ENCODE measurements at regions not wholly inside any gene's neighbourhood (a gene's known extent, or its start where the extent isn't known, plus 50 kb on each side); places are given as distances from the start of the nearest gene placed in this dataset.

DNA sequence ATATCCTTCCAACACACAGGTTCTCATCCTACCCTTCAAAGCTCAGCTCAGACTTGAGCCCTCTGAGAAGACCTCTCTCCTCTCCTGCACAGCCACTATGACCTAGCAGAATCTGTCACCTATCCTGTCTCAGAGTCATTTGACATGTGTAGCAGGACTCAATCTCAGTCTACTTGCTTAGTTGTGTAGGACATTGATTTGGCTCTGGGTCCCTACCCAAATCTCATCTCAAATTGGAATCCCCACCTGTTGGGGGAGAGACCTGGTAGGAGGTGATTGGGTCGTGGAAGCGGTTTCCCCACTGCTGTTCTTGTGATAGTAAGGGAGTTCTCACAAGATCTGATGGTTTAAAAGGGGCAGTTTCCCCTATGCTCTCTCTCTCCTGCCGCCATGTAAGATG is 297.9 kb downstream of the CD83 start:
- no peaks in the 10 kb centered on the region for H3K9me3 ChIP-seq (replicated peaks; ENCODE audit: control insufficient read depth, insufficient read depth, low read length)
- H3K27me3 ChIP-seq (replicated peaks in 1 of 2; ENCODE audit: control insufficient read depth in 2 of 2, insufficient read depth in 2 of 2, low read length in 1 of 2) = no peaks in the 10 kb centered on the region; a peak in 1 of 4 replicates
- ChIA-PET SMC1A (ENCODE audit: uncharacterized antibody, unreplicated experiment) (no interaction called here), POLR2A (no interaction called here), CTCF (no interaction called here), RAD21 (ENCODE audit: unreplicated experiment) (no interaction called here)
- H3K4me2 ChIP-seq (ENCODE audit: control insufficient read depth, insufficient read depth) = no peak overlapping the region
- FAIRE-seq (no peak), DNase-seq (ENCODE audit: low read depth, low spot score) (no peak), ATAC-seq (no peak)
- BruUV-seq (replicated peaks) = no TSS peak
- in situ Hi-C loops (cut with MboI) (no loop called here), intact Hi-C loops (cut with micrococcal nuclease; ENCODE audit: unreplicated experiment) (no loop called here)
- H3K4me1 ChIP-seq (ENCODE audit: control insufficient read depth, insufficient read depth, low read length) = no peaks in the 10 kb centered on the region
- no peak overlapping the region for H2AFZ ChIP-seq (ENCODE audit: control insufficient read depth, low read depth, low read length)
- 41% methylated on average over 3 of the region's 3 CpGs for WGBS (ENCODE audit: insufficient coverage, insufficient replicate concordance, low lambda C conversion rate, missing lambda C conversion rate)
- no peaks in the 10 kb centered on the region for H3K36me3 ChIP-seq (ENCODE audit: control insufficient read depth in 2 of 2, insufficient read depth in 2 of 2, low read length in 1 of 2)
- H3K9ac ChIP-seq (ENCODE audit: control insufficient read depth, insufficient read depth, low read length) = no peak overlapping the region
- no peaks in the 10 kb centered on the region for H3K79me2 ChIP-seq (ENCODE audit: control insufficient read depth, insufficient read depth, low read length)
- no peak overlapping the region for H3K27ac ChIP-seq (ENCODE audit: control insufficient read depth, insufficient read depth)
- TF ChIP-seq LARP7 (IDR thresholded peaks at IDR 0.05) = no peak
- TF ChIP-seq ETV6 (conservative IDR thresholded peaks at IDR 0.05 in 1 of 2, IDR thresholded peaks at IDR 0.05 in 1 of 2; ENCODE audit: borderline replicate concordance in 1 of 2, low read depth in 1 of 2) = no peak
- TF ChIP-seq HDAC2 (IDR thresholded peaks at IDR 0.05) = no peak
- no peak for TF ChIP-seq KAT2A (conservative IDR thresholded peaks at IDR 0.05; ENCODE audit: control insufficient read depth, low read depth, low read length)
- H4K20me1 ChIP-seq (ENCODE audit: control insufficient read depth, insufficient read depth) = no peaks in the 10 kb centered on the region
- H3K4me3 ChIP-seq = no peak overlapping the region

DNA sequence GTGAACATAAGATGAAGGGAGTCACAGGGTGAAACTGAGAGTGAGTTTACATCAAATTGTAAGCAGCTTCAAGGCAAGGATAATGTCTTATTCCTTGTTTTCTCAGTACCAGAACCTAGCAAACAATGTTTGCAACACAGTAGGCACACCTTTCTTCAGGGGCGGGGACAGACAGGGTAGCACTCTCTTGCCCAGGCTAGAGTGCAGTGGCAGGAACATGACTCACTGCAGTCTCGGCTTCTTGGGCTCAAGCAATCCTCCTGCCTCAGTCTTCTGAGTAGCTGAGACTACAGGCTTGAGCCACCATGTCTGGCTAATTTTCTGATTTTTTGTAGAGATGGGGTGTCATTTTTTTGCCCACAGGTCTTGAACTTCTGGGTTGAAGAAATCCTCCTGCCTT is 299.8 kb downstream of the CD83 start:
- RAD21 ChIA-PET (ENCODE audit: unreplicated experiment) = interaction anchor here (0.6 kb wide), 1 partner anchor 511 kb away, joined by 3 read pairs; no protein-coding TSS in a partner anchor
- no TSS peak for BruUV-seq (replicated peaks)
- H3K4me3 ChIP-seq = no peak overlapping the region
- TF ChIP-seq, protein P1, sequence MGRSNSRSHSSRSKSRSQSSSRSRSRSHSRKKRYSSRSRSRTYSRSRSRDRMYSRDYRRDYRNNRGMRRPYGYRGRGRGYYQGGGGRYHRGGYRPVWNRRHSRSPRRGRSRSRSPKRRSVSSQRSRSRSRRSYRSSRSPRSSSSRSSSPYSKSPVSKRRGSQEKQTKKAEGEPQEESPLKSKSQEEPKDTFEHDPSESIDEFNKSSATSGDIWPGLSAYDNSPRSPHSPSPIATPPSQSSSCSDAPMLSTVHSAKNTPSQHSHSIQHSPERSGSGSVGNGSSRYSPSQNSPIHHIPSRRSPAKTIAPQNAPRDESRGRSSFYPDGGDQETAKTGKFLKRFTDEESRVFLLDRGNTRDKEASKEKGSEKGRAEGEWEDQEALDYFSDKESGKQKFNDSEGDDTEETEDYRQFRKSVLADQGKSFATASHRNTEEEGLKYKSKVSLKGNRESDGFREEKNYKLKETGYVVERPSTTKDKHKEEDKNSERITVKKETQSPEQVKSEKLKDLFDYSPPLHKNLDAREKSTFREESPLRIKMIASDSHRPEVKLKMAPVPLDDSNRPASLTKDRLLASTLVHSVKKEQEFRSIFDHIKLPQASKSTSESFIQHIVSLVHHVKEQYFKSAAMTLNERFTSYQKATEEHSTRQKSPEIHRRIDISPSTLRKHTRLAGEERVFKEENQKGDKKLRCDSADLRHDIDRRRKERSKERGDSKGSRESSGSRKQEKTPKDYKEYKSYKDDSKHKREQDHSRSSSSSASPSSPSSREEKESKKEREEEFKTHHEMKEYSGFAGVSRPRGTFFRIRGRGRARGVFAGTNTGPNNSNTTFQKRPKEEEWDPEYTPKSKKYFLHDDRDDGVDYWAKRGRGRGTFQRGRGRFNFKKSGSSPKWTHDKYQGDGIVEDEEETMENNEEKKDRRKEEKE (IDR thresholded peaks at IDR 0.05) = no peak
- TF ChIP-seq NFYA (IDR thresholded peaks at IDR 0.05; ENCODE audit: borderline replicate concordance, low read depth, low read length) (no peak), LARP7 (IDR thresholded peaks at IDR 0.05) (no peak), BACH1 (IDR thresholded peaks at IDR 0.05; ENCODE audit: borderline replicate concordance) (no peak), NR2C1 (IDR thresholded peaks at IDR 0.05) (no peak), TCF12 (IDR thresholded peaks at IDR 0.05; ENCODE audit: low read depth, low read length) (no peak), MEF2A (IDR thresholded peaks at IDR 0.05; ENCODE audit: insufficient read depth, low read depth, low read length) (no peak), TAF1 (IDR thresholded peaks at IDR 0.05; ENCODE audit: borderline replicate concordance, low read depth, low read length) (no peak), TARDBP (IDR thresholded peaks at IDR 0.05; ENCODE audit: borderline replicate concordance) (no peak), SPI1 (IDR thresholded peaks at IDR 0.05; ENCODE audit: borderline replicate concordance, insufficient read depth, low read depth, low read length) (no peak), MYB (IDR thresholded peaks at IDR 0.05; ENCODE audit: borderline replicate concordance, low read depth, low read length) (no peak)
- TF ChIP-seq, protein P2, sequence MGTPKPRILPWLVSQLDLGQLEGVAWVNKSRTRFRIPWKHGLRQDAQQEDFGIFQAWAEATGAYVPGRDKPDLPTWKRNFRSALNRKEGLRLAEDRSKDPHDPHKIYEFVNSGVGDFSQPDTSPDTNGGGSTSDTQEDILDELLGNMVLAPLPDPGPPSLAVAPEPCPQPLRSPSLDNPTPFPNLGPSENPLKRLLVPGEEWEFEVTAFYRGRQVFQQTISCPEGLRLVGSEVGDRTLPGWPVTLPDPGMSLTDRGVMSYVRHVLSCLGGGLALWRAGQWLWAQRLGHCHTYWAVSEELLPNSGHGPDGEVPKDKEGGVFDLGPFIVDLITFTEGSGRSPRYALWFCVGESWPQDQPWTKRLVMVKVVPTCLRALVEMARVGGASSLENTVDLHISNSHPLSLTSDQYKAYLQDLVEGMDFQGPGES (IDR thresholded peaks at IDR 0.05) = no peak

More for the DNA sequence above, 299.8 kb downstream of the CD83 start:
- Histone ChIP-seq H3K27me3 (replicated peaks in 1 of 2; ENCODE audit: control insufficient read depth in 2 of 2, insufficient read depth in 2 of 2, low read length in 1 of 2) (no peaks in the 10 kb centered on the region; a peak in 1 of 4 replicates), H3K36me3 (ENCODE audit: control insufficient read depth in 2 of 2, insufficient read depth in 2 of 2, low read length in 1 of 2) (no peaks in the 10 kb centered on the region), H2AFZ (ENCODE audit: control insufficient read depth, low read depth, low read length) (no peak overlapping the region), H3K79me2 (ENCODE audit: control insufficient read depth, insufficient read depth, low read length) (no peaks in the 10 kb centered on the region), H4K20me1 (ENCODE audit: control insufficient read depth, insufficient read depth) (no peaks in the 10 kb centered on the region), H3K9me3 (replicated peaks; ENCODE audit: control insufficient read depth, insufficient read depth, low read length) (no peaks in the 10 kb centered on the region), H3K4me1 (ENCODE audit: control insufficient read depth, insufficient read depth, low read length) (no peaks in the 10 kb centered on the region), H3K9ac (ENCODE audit: control insufficient read depth, insufficient read depth, low read length) (no peak overlapping the region), H3K4me2 (ENCODE audit: control insufficient read depth, insufficient read depth) (no peak overlapping the region), H3K27ac (ENCODE audit: control insufficient read depth, insufficient read depth) (no peak overlapping the region)
- 29% methylated on average over 2 of the region's 2 CpGs for WGBS (ENCODE audit: insufficient coverage, insufficient replicate concordance, low lambda C conversion rate, missing lambda C conversion rate)
- ChIA-PET SMC1A (ENCODE audit: uncharacterized antibody, unreplicated experiment) (no interaction called here), POLR2A (no interaction called here), CTCF (interaction anchor here (0.6 kb wide), 1 partner anchor 1495 kb away, joined by 3 read pairs; no protein-coding TSS in a partner anchor)
- ATAC-seq (no peak), FAIRE-seq (no peak), DNase-seq (ENCODE audit: low read depth, low spot score) (no peak)
- in situ Hi-C loops (cut with MboI) (no loop called here), intact Hi-C loops (cut with micrococcal nuclease; ENCODE audit: unreplicated experiment) (no loop called here)

Data from GM12878 (cell line).